ENCODE measurements at regions not wholly inside any gene's neighbourhood (a gene's known extent, or its start where the extent isn't known, plus 50 kb on each side); places are given as distances from the start of the nearest gene placed in this dataset.

DNA sequence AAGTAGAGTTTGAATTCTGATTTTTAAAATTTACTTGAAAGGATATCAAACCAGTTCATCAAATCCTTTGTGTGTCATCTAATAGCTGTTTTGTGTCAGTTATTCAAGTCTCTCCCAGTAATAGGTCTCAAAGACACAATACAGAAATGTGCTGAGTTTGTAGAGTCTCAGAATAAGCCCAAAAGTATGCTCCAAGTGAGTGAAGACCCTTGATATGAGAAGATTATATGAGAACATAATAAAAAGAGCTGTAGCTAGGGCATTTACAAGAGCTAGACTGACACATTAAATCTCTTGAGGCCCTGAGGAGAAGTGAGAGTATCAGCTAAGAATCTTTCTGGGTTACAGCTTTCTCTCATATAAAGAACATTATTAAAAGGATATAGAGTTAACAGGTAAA, 721.0 kb upstream of the ARRDC3 start:
- TF ChIP-seq CTCF (IDR thresholded peaks at IDR 0.05; ENCODE audit: low read length) (no peak), EZH2 (IDR thresholded peaks at IDR 0.05; ENCODE audit: borderline replicate concordance, low read length) (no peak)

Measured in OCI-LY1 (cell line).